Testis (tissue), 2 donors: ENCODE measurements at regions not wholly inside any gene's neighbourhood (a gene's known extent, or its start where the extent isn't known, plus 50 kb on each side); places are given as distances from the start of the nearest gene placed in this dataset.

ENCODE experiments used
- DNase-seq: peaks from one replicate; pipeline ENCODE4 v3.0.0-alpha.2; 2019
- H3K27ac ChIP-seq, 2 donors: fragments of 200-600 bp; sonication (generic); one replicate each; pipeline ENCODE4 v1.5.1; 2019
- H3K27me3 ChIP-seq: fragments of 200-600 bp; sonication (generic); one replicate; pipeline ENCODE4 v1.5.1; 2019
- H3K36me3 ChIP-seq: fragments of 200-600 bp; sonication (generic); one replicate; pipeline ENCODE4 v1.5.1; 2017; ENCODE audit warnings: low read depth; ENCODE audit errors: missing control alignments
- H3K4me1 ChIP-seq: fragments of 200-600 bp; sonication (generic); one replicate; pipeline ENCODE4 v1.5.1; 2019
- H3K4me3 ChIP-seq, 2 donors: fragments of 200-600 bp; sonication (generic); one replicate each; pipeline ENCODE4 v1.5.1; 2017 to 2019
- H3K9me3 ChIP-seq: fragments of 200-600 bp; sonication (generic); one replicate; pipeline ENCODE4 v1.5.1; 2017
- POLR2A ChIP-seq: fragments of 450-650 bp; IDR thresholded peaks from one replicate; pipeline ENCODE4 v1.6.1; 2017; ENCODE audit warnings: antibody characterized with exemption, mild to moderate bottlenecking, moderate library complexity
- WGBS, 2 donors: methylation state at CpG; one replicate each; pipeline ENCODE4 v1.1.5; 2018; 5-methylcytosine and 5-hydroxymethylcytosine counted together
- intact Hi-C: fragments of 100-400 bp; cut with DNase I; formaldehyde crosslinking; loops from one replicate; pipeline ENCODE4 v1.15.1; 2023; ENCODE audit warnings: low total_unique reads
- TF ChIP-seq, protein P1 (sequence below), 3 experiments: fragments of 450-650 bp in 2 of 3; fragments of 200-600 bp in 1 of 3; sonication (generic) in 1 of 3; IDR thresholded peaks; one replicate each; pipeline ENCODE4 v1.5.1; 2016 to 2019; ENCODE audit warnings: antibody characterized with exemption in 3 of 3, mild to moderate bottlenecking in 2 of 3, moderate library complexity in 1 of 3

- DNase-seq, result peak; percentile 0
- H3K4me3 ChIP-seq, result no peak overlapping the region
- H3K27me3 ChIP-seq, result no peaks in the 10 kb centered on the region
- intact Hi-C loops, result no loop called here
- H3K4me1 ChIP-seq, result no peaks in the 10 kb centered on the region
- H3K9me3 ChIP-seq, result no peaks in the 10 kb centered on the region
- 92 to 100% methylated on average over 4 to 7 of the region's 7 CpGs for WGBS, 2 donors
- no peak overlapping the region for H3K27ac ChIP-seq
- TF ChIP-seq, protein P1, sequence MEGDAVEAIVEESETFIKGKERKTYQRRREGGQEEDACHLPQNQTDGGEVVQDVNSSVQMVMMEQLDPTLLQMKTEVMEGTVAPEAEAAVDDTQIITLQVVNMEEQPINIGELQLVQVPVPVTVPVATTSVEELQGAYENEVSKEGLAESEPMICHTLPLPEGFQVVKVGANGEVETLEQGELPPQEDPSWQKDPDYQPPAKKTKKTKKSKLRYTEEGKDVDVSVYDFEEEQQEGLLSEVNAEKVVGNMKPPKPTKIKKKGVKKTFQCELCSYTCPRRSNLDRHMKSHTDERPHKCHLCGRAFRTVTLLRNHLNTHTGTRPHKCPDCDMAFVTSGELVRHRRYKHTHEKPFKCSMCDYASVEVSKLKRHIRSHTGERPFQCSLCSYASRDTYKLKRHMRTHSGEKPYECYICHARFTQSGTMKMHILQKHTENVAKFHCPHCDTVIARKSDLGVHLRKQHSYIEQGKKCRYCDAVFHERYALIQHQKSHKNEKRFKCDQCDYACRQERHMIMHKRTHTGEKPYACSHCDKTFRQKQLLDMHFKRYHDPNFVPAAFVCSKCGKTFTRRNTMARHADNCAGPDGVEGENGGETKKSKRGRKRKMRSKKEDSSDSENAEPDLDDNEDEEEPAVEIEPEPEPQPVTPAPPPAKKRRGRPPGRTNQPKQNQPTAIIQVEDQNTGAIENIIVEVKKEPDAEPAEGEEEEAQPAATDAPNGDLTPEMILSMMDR (IDR thresholded peaks at IDR 0.05), result no peak
- no peak for TF ChIP-seq POLR2A
- H3K36me3 ChIP-seq, result no peaks in the 10 kb centered on the region
Observed at GRCh38 chr10:130987401-130987800, 324.1 kb downstream of the TCERG1L start.

GRCh38 chr10:130989670-130990232 lies 321.8 kb downstream of the TCERG1L start:
- no peak for TF ChIP-seq POLR2A
- H3K27ac ChIP-seq, result no peak overlapping the region
- WGBS, 2 donors, result 72 to 75% methylated on average over 7 to 8 of the region's 8 CpGs
- H3K27me3 ChIP-seq, result no peaks in the 10 kb centered on the region
- no peaks in the 10 kb centered on the region for H3K36me3 ChIP-seq
- intact Hi-C loops, result no loop called here
- peak; percentile 9 for DNase-seq
- H3K4me3 ChIP-seq, result no peak overlapping the region
- no peaks in the 10 kb centered on the region for H3K4me1 ChIP-seq
- no peaks in the 10 kb centered on the region for H3K9me3 ChIP-seq

DNA sequence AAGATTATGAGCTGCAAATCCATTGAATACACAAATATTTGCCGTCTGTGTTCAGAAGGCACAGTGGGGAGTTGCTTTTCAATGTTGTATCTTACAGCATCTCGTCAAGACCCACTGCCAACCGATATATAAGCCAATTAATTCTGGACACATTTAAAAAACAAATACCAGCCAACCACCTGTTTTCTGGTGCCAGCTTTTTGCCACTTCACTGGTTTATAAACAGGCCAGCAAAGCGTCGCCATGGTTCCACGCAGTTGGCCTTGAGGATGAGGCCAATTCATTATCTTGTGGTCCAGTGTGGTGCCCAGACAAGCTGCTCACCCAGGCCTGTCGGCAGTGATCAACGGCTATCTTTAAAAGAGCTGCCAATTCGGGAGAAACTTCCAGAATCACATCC lies 321.0 kb downstream of the TCERG1L start:
- no peak for TF ChIP-seq POLR2A
- TF ChIP-seq, protein P1 (IDR thresholded peaks at IDR 0.05), result no peak
- Histone ChIP-seq H3K9me3 (no peaks in the 10 kb centered on the region), H3K4me1 (no peaks in the 10 kb centered on the region), H3K27me3 (no peaks in the 10 kb centered on the region), H3K36me3 (no peaks in the 10 kb centered on the region), H3K4me3 (no peak overlapping the region), H3K27ac (no peak overlapping the region)
- 88 to 92% methylated on average over 9 of the region's 9 CpGs for WGBS, 2 donors
- peak; percentile 6 for DNase-seq
- intact Hi-C loops, result no loop called here

DNA sequence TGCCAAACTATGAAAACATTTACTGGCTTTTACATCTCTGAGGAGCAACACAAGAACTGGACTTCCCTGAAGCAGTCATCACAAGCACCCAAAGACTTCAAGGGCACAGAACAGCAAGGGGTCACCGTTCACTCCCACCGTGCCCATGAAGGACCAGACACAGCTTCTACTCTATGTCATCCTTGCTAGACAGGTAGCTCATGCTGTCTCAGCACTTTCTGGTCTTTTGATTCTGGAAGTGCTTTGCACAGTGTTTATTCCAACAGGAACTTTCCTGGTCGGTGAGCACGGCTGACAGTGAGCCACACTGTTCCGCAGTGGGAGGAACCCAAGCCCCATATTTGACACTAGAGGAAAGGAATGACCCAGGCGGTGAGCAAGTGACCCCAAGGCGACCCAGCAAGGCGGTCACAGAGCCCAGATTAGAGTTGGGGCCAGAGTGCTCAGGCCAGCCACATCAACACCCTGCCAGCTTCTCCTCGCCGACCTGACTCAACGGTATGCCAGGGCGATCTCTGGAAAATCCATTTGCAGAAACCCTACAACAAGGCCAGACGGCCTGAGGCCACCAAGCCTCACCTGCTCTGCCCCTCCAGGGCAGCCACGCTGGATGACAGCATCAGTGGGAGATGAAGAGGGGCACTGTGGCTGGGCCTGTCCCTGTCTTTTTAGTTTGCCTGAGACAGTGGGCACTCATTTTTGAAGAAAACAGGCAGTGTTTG lies 318.6 kb downstream of the TCERG1L start:
- Histone ChIP-seq H3K9me3 (no peaks in the 10 kb centered on the region), H3K27me3 (no peaks in the 10 kb centered on the region), H3K4me1 (no peaks in the 10 kb centered on the region), H3K27ac (no peak overlapping the region), H3K4me3 (no peak overlapping the region), H3K36me3 (no peaks in the 10 kb centered on the region)
- intact Hi-C loops, result no loop called here
- TF ChIP-seq POLR2A, result no peak
- TF ChIP-seq, protein P1 (IDR thresholded peaks at IDR 0.05), result no peak
- DNase-seq, result peak; percentile 4
- 90 to 95% methylated on average over 7 to 14 of the region's 14 CpGs for WGBS, 2 donors

DNA sequence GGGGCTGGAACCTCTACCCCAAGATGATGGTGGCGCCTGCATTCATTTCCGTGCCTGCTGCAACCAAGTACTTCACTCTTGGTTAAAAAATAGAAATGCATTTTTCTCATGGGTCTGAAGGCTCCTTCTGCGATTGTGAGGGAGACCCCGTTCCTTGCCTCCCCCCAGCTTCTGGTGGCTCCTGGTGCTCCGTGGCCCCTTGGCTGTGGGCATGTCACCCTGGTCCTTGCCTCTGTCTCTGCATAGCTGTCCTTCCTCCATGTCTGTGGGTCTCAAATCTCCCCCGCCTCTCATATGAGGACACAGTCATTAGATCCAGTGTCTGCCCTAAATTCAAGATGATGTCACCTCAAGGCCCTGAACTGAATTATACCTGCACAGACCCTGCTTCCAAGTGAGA lies 317.9 kb downstream of the TCERG1L start:
- Histone ChIP-seq H3K4me1 (no peaks in the 10 kb centered on the region), H3K36me3 (no peaks in the 10 kb centered on the region), H3K27ac (no peak overlapping the region), H3K27me3 (no peaks in the 10 kb centered on the region), H3K9me3 (no peaks in the 10 kb centered on the region), H3K4me3 (no peak overlapping the region)
- TF ChIP-seq, protein P1 (IDR thresholded peaks at IDR 0.05), result no peak
- no peak for TF ChIP-seq POLR2A
- peak; percentile 2 for DNase-seq
- WGBS, 2 donors, result 84 to 95% methylated on average over 6 of the region's 6 CpGs
- intact Hi-C loops, result no loop called here
